Suprapubic skin (tissue), 4 donors: ENCODE measurements at regions not wholly inside any gene's neighbourhood (a gene's known extent, or its start where the extent isn't known, plus 50 kb on each side); places are given as distances from the start of the nearest gene placed in this dataset.

Experiments used
- DNase-seq, 2 donors: peaks; one replicate each; pipeline ENCODE4 v3.0.0-alpha.2; 2019; ENCODE audit warnings: low spot score in 2 of 2
- H3K27ac ChIP-seq: fragments of 200-600 bp; sonication (generic); one replicate; pipeline ENCODE4 v1.5.1; 2019
- H3K27me3 ChIP-seq: fragments of 200-600 bp; sonication (generic); one replicate; pipeline ENCODE4 v1.5.1; 2019
- H3K36me3 ChIP-seq: fragments of 200-600 bp; sonication (generic); one replicate; pipeline ENCODE4 v1.5.1; 2019
- H3K4me1 ChIP-seq: fragments of 200-600 bp; sonication (generic); one replicate; pipeline ENCODE4 v1.5.1; 2019
- H3K4me3 ChIP-seq: fragments of 200-600 bp; sonication (generic); one replicate; pipeline ENCODE4 v1.5.1; 2019; ENCODE audit warnings: mild to moderate bottlenecking
- H3K9me3 ChIP-seq: fragments of 200-600 bp; sonication (generic); one replicate; pipeline ENCODE4 v1.5.1; 2019
- EP300 ChIP-seq: sonication (generic); formaldehyde crosslinking; IDR thresholded peaks from one replicate; pipeline ENCODE4 v1.6.1; 2017; ENCODE audit warnings: antibody characterized with exemption
- POLR2A ChIP-seq, 2 donors: fragments of 450-650 bp; IDR thresholded peaks; one replicate each; pipeline ENCODE4 v1.6.1; 2017; ENCODE audit warnings: antibody characterized with exemption in 2 of 2, mild to moderate bottlenecking in 2 of 2, moderate library complexity in 2 of 2
- POLR2AphosphoS5 ChIP-seq, 3 donors: sonication (generic); formaldehyde crosslinking; IDR thresholded peaks; one replicate each; pipeline ENCODE4 v1.6.1; 2017; ENCODE audit warnings: antibody characterized with exemption in 3 of 3
- whole genome bisulfite sequencing: methylation state at CpG from one replicate; pipeline ENCODE4 v1.1.5; 2018; 5-methylcytosine and 5-hydroxymethylcytosine counted together
- TF ChIP-seq, protein P1 (sequence below), 2 donors: fragments of 200-600 bp in 1 of 2; fragments of 450-650 bp in 1 of 2; sonication (generic) in 1 of 2; IDR thresholded peaks; one replicate each; pipeline ENCODE4 v1.5.1; 2016 to 2019; ENCODE audit warnings: antibody characterized with exemption in 2 of 2, mild to moderate bottlenecking in 1 of 2, moderate library complexity in 1 of 2

GRCh38 chr5:61731267-61731945, 399.3 kb downstream of the ZSWIM6 start:
- 78% methylated on average over 6 of the region's 6 CpGs for WGBS
- DNase-seq = no peak
- no peak overlapping the region for H3K27ac ChIP-seq
- H3K4me1 ChIP-seq = no peaks in the 10 kb centered on the region
- no peaks in the 10 kb centered on the region for H3K36me3 ChIP-seq
- no peaks in the 10 kb centered on the region for H3K9me3 ChIP-seq
- no peaks in the 10 kb centered on the region for H3K27me3 ChIP-seq
- TF ChIP-seq POLR2AphosphoS5 (IDR thresholded peaks at IDR 0.05) = no peak
- TF ChIP-seq POLR2A (IDR thresholded peaks at IDR 0.05) = no peak
- no peak for TF ChIP-seq EP300
- TF ChIP-seq, protein P1, sequence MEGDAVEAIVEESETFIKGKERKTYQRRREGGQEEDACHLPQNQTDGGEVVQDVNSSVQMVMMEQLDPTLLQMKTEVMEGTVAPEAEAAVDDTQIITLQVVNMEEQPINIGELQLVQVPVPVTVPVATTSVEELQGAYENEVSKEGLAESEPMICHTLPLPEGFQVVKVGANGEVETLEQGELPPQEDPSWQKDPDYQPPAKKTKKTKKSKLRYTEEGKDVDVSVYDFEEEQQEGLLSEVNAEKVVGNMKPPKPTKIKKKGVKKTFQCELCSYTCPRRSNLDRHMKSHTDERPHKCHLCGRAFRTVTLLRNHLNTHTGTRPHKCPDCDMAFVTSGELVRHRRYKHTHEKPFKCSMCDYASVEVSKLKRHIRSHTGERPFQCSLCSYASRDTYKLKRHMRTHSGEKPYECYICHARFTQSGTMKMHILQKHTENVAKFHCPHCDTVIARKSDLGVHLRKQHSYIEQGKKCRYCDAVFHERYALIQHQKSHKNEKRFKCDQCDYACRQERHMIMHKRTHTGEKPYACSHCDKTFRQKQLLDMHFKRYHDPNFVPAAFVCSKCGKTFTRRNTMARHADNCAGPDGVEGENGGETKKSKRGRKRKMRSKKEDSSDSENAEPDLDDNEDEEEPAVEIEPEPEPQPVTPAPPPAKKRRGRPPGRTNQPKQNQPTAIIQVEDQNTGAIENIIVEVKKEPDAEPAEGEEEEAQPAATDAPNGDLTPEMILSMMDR (IDR thresholded peaks at IDR 0.05) = no peak
- no peak overlapping the region for H3K4me3 ChIP-seq

DNA sequence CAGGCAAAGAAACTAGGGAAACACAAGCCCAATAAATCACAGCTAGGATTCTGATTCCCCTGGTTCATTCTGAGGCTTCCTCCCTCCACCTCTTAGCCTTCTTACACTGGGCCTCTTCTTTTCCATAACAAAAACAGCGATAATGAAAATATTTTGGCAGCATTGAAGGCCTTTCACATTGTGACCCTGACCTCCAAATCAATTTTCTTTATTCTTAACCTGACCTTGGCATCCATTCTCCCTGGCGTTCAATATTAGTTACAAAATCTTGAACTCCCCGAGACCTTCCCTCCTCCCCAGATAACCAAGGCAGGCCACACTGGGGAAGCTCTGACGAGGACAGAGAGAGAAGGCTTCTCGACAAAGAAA, 399.9 kb downstream of the ZSWIM6 start:
- 84% methylated on average over 5 of the region's 5 CpGs for WGBS
- H3K27ac ChIP-seq = no peak overlapping the region
- TF ChIP-seq, protein P1 (IDR thresholded peaks at IDR 0.05) = no peak
- TF ChIP-seq POLR2AphosphoS5 (IDR thresholded peaks at IDR 0.05) (no peak), POLR2A (IDR thresholded peaks at IDR 0.05) (no peak)

GRCh38 chr5:61732369-61732768, 400.3 kb downstream of the ZSWIM6 start:
- TF ChIP-seq EP300 (no peak), POLR2A (IDR thresholded peaks at IDR 0.05) (no peak), POLR2AphosphoS5 (IDR thresholded peaks at IDR 0.05) (no peak)
- TF ChIP-seq, protein P1 (IDR thresholded peaks at IDR 0.05) = no peak
- no peak for DNase-seq
- WGBS = 87% methylated on average over 12 of the region's 12 CpGs
- Histone ChIP-seq H3K27me3 (no peaks in the 10 kb centered on the region), H3K36me3 (no peaks in the 10 kb centered on the region), H3K27ac (no peak overlapping the region), H3K4me1 (no peaks in the 10 kb centered on the region), H3K9me3 (no peaks in the 10 kb centered on the region), H3K4me3 (no peak overlapping the region)

More for the DNA sequence above, 399.9 kb downstream of the ZSWIM6 start:
- Histone ChIP-seq H3K27me3 (no peaks in the 10 kb centered on the region), H3K36me3 (no peaks in the 10 kb centered on the region), H3K4me1 (no peaks in the 10 kb centered on the region), H3K4me3 (no peak overlapping the region), H3K9me3 (no peaks in the 10 kb centered on the region)
- no peak for DNase-seq

DNA sequence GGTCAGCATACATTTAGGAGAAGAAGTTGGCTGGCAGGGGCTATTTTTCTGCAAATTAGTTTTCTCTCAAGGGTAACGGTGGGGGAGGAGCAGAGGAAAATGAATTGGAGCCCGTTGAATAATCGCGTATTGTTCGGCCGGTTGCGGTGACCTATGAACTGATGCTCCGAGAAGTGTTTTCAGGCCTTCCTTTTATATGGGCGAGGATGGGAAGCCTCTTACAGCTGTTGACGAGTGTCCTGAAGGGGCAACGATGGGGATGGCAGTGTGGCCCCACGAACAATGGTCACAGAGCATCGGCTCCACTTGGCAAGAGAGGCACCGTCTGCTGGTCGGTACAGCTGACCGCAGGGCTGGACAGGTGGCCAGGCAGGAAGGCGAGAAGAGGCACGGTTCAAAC, 400.7 kb downstream of the ZSWIM6 start:
- TF ChIP-seq, protein P1 (IDR thresholded peaks at IDR 0.05) = no peak
- TF ChIP-seq EP300 (no peak), POLR2A (IDR thresholded peaks at IDR 0.05) (no peak), POLR2AphosphoS5 (IDR thresholded peaks at IDR 0.05) (no peak)
- H3K27me3 ChIP-seq = no peaks in the 10 kb centered on the region
- H3K36me3 ChIP-seq = no peaks in the 10 kb centered on the region
- H3K4me3 ChIP-seq = no peak overlapping the region
- DNase-seq = no peak
- no peaks in the 10 kb centered on the region for H3K4me1 ChIP-seq
- no peak overlapping the region for H3K27ac ChIP-seq
- WGBS = 90% methylated on average over 18 of the region's 18 CpGs
- no peaks in the 10 kb centered on the region for H3K9me3 ChIP-seq

DNA sequence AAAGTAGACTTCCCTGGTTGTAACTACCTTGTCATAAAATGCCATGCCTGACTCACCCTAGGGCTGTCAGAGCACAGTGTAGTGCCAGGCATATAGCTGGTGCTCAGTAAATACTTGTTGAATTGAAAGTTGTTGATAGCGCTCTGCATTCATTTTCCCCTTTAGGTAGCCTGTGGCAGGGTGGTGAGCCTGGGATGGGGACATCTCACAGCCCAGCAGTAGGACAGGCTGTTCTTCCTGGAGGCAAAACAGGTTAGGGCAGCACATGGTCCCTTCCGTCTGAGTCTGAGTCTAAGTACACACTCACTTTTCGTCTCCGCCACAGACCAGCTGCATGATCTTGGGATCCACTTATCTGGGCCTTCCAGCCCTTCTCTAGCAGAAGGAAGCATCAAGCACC, 401.9 kb downstream of the ZSWIM6 start:
- Histone ChIP-seq H3K9me3 (no peaks in the 10 kb centered on the region), H3K4me1 (no peaks in the 10 kb centered on the region), H3K36me3 (no peaks in the 10 kb centered on the region), H3K27ac (no peak overlapping the region), H3K4me3 (no peak overlapping the region), H3K27me3 (no peaks in the 10 kb centered on the region)
- 90% methylated on average over 4 of the region's 4 CpGs for WGBS
- TF ChIP-seq POLR2A (IDR thresholded peaks at IDR 0.05) = no peak
- TF ChIP-seq, protein P1 (IDR thresholded peaks at IDR 0.05) = no peak
- TF ChIP-seq POLR2AphosphoS5 (IDR thresholded peaks at IDR 0.05) = no peak
- no peak for TF ChIP-seq EP300
- no peak for DNase-seq
